ENCODE measurements at regions not wholly inside any gene's neighbourhood (a gene's known extent, or its start where the extent isn't known, plus 50 kb on each side); places are given as distances from the start of the nearest gene placed in this dataset.

- no peak overlapping the region for H3K4me3 ChIP-seq (replicated peaks; ENCODE audit: low read depth, low read length)
- TF ChIP-seq CTCF (IDR thresholded peaks at IDR 0.05; ENCODE audit: insufficient read depth, low read length, poor library complexity, severe bottlenecking), result no peak
- no peaks in the 10 kb centered on the region for H3K27me3 ChIP-seq (replicated peaks; ENCODE audit: control insufficient read depth, insufficient read depth, low read length)
- no peak for DNase-seq (ENCODE audit: extremely low read depth, insufficient read length)
- H3K36me3 ChIP-seq (ENCODE audit: control insufficient read depth, insufficient read depth, low read length), result no peaks in the 10 kb centered on the region
These were observed 699.1 kb downstream of the QKI start for GRCh38 chr6:164113637-164114036.

DNA sequence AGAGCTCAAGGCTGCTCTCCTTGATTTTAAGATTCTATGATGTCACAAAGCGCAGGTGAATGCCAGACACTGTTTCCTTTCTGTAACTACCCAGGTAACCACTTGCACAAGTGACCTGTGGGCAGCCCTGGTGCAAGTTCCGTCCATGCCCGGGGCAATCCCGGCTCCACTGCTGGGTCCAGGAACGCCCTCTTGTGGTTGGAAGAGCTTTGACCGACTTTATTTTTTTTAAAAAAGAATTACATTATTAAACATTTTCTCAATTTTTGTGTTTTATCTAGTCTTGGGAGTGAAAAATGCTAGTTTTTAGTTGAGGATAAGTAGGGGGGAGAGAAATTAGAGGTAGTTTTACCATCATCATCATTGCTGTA, 695.2 kb downstream of the QKI start:
- H3K36me3 ChIP-seq (ENCODE audit: control insufficient read depth, insufficient read depth, low read length), result no peaks in the 10 kb centered on the region
- peak; percentile 24 for TF ChIP-seq CTCF (IDR thresholded peaks at IDR 0.05; ENCODE audit: insufficient read depth, low read length, poor library complexity, severe bottlenecking)
- DNase-seq (ENCODE audit: extremely low read depth, insufficient read length), result no peak
- no peak overlapping the region for H3K4me3 ChIP-seq (replicated peaks; ENCODE audit: low read depth, low read length)
- no peaks in the 10 kb centered on the region for H3K27me3 ChIP-seq (replicated peaks; ENCODE audit: control insufficient read depth, insufficient read depth, low read length)

DNA sequence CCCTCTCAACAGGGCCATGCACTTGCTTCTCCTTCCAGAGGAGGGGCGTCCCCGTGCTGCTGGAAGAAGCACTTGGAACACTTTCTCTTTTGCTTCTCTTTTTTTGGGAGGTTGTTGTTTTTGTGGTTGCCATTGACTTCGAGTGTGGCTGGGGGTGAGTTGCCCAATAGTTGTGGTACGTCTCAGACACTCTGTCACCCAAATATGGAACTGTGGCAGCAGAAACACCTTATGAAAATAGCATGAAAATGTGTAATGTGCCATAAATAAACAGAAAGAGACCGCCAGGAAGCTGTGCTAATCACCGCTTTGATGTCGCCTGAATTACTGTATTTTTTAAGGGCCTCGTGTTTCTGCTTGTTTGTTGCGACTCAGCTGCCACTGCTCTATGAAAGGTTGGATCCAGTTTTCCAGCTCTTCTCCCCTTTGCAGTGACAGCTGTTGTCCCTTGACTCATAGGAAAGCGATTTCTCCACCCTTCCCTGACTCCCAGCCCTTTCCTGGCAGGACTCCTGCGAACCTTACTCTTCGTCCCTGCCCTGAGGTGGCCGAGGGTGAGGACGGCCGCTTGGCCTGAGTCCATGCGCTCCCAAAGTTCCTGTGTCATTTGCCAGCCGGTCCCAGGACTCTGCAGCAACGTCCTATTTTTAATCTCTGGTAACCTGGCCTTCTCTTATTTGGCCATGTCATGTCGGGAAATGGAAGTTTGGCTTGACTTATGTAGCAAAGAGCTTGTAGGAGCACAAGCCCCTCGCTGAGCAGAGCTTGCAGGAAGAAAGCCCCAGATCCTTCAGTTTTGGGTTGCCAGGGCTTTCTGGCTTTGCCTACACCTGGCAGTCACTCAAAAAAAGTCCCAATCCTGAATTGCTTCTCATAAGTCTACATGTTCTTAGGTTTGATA, 694.6 kb downstream of the QKI start:
- TF ChIP-seq CTCF (IDR thresholded peaks at IDR 0.05; ENCODE audit: insufficient read depth, low read length, poor library complexity, severe bottlenecking), result no peak
- Histone ChIP-seq H3K4me3 (replicated peaks; ENCODE audit: low read depth, low read length) (no peak overlapping the region), H3K36me3 (ENCODE audit: control insufficient read depth, insufficient read depth, low read length) (no peaks in the 10 kb centered on the region), H3K27me3 (replicated peaks; ENCODE audit: control insufficient read depth, insufficient read depth, low read length) (no peaks in the 10 kb centered on the region)
- DNase-seq (ENCODE audit: extremely low read depth, insufficient read length), result no peak

- H3K36me3 ChIP-seq (ENCODE audit: control insufficient read depth, insufficient read depth, low read length), result no peaks in the 10 kb centered on the region
- DNase-seq (ENCODE audit: extremely low read depth, insufficient read length), result no peak
- no peak for TF ChIP-seq CTCF (IDR thresholded peaks at IDR 0.05; ENCODE audit: insufficient read depth, low read length, poor library complexity, severe bottlenecking)
- no peak overlapping the region for H3K4me3 ChIP-seq (replicated peaks; ENCODE audit: low read depth, low read length)
- H3K27me3 ChIP-seq (replicated peaks; ENCODE audit: control insufficient read depth, insufficient read depth, low read length), result no peaks in the 10 kb centered on the region
These were observed 693.6 kb downstream of the QKI start for GRCh38 chr6:164108092-164108491.

DNA sequence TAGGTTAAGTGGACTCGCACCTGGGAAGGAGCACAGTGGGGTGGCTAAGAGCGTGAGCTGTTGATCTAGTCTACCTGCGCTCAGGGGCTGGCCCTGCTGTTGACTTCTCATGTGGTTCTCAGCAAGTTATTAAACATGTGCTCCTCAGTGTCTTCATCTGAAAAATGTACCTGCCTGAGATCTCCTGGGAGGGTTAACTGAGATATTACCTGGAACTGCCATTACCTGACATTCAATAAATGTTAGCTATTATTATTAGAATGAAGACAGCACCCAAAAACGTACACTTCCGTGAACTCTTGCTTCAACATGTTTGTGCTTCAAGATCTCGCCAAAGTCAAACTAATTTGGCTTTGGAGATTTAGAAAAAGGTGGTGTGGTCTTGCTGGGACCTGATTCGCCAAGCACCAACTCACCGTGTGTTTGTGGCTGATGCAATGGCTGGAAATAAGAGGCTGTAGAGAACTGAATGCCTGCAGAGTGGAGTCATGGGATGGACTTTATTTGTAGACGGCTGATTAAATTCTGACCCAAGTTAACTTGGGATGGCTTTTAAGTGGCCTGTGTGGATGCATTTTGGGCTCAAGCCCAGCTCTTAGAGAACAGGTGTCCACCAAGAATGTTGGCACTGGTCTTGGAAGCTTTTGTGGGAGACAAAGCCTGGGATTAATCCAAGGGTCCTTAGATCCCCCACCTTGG, 692.9 kb downstream of the QKI start:
- Histone ChIP-seq H3K4me3 (replicated peaks; ENCODE audit: low read depth, low read length) (no peak overlapping the region), H3K27me3 (replicated peaks; ENCODE audit: control insufficient read depth, insufficient read depth, low read length) (no peaks in the 10 kb centered on the region), H3K36me3 (ENCODE audit: control insufficient read depth, insufficient read depth, low read length) (no peaks in the 10 kb centered on the region)
- TF ChIP-seq CTCF (IDR thresholded peaks at IDR 0.05; ENCODE audit: insufficient read depth, low read length, poor library complexity, severe bottlenecking), result no peak
- no peak for DNase-seq (ENCODE audit: extremely low read depth, insufficient read length)

Measured in GM06990 (cell line).